Ovary (tissue), 3 donors: ENCODE measurements at regions not wholly inside any gene's neighbourhood (a gene's known extent, or its start where the extent isn't known, plus 50 kb on each side); places are given as distances from the start of the nearest gene placed in this dataset.

Source experiments
- POLR2A ChIP-seq: fragments of 450-650 bp; IDR thresholded peaks from one replicate; pipeline ENCODE4 v1.6.1; 2017; ENCODE audit warnings: antibody characterized with exemption, mild to moderate bottlenecking, moderate library complexity
- TF ChIP-seq, protein P1 (sequence below), 3 donors: fragments of 450-650 bp in 2 of 3; fragments of 200-600 bp in 1 of 3; IDR thresholded peaks; one replicate each; pipeline versions ENCODE4 v1.5.1 to v1.8.0; 2016 to 2022; ENCODE audit warnings: antibody characterized with exemption in 3 of 3, mild to moderate bottlenecking in 1 of 3
- donor health status: DM: no; HTN: no; CAD: no.

DNA sequence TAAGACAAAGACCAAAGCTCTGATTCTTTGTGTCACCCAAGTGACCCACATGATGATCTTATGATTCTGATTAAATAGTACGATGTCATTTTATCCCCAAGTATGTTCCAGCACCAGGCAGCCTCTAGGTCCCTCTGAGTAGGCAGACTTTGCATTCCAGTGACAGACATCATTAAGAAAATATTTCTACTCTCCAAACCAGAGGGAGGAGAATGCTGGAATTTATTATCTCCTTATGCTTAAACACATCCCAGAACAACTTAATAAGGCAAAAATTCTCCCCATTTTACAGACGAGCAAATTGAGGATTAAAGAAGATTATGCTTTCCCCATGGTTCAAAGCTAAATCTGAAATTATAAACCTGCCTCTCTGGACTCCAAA lies 192.8 kb upstream of the CDH11 start:
- TF ChIP-seq, protein P1, sequence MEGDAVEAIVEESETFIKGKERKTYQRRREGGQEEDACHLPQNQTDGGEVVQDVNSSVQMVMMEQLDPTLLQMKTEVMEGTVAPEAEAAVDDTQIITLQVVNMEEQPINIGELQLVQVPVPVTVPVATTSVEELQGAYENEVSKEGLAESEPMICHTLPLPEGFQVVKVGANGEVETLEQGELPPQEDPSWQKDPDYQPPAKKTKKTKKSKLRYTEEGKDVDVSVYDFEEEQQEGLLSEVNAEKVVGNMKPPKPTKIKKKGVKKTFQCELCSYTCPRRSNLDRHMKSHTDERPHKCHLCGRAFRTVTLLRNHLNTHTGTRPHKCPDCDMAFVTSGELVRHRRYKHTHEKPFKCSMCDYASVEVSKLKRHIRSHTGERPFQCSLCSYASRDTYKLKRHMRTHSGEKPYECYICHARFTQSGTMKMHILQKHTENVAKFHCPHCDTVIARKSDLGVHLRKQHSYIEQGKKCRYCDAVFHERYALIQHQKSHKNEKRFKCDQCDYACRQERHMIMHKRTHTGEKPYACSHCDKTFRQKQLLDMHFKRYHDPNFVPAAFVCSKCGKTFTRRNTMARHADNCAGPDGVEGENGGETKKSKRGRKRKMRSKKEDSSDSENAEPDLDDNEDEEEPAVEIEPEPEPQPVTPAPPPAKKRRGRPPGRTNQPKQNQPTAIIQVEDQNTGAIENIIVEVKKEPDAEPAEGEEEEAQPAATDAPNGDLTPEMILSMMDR (IDR thresholded peaks at IDR 0.05): no peak
- TF ChIP-seq POLR2A: no peak
